Aorta (tissue), 5 donors: ENCODE measurements at regions not wholly inside any gene's neighbourhood (a gene's known extent, or its start where the extent isn't known, plus 50 kb on each side); places are given as distances from the start of the nearest gene placed in this dataset.

ENCODE experiments used
- ATAC-seq: fragments of 200-7000 bp; cut with Tn5 transposase; one replicate; pipeline ENCODE4 v1.9.1; 2022; ENCODE audit warnings: moderate library complexity; ENCODE audit not compliant: low FRiP score
- DNase-seq, 2 donors: peaks; one replicate each; pipeline ENCODE4 v3.0.0-alpha.2; 2020
- H3K27ac ChIP-seq, 2 donors: one replicate each; pipeline ENCODE4 v1.5.1; 2013; ENCODE audit warnings: low read length in 2 of 2, mild to moderate bottlenecking in 2 of 2, moderate library complexity in 2 of 2, control low read depth in 1 of 2, inconsistent platforms in 1 of 2, low read depth in 1 of 2
- H3K27me3 ChIP-seq, 2 donors: one replicate each; pipeline ENCODE4 v1.6.1; 2013; ENCODE audit warnings: control low read depth in 1 of 2, low read length in 1 of 2, mild to moderate bottlenecking in 1 of 2, moderate library complexity in 1 of 2; ENCODE audit not compliant: insufficient read depth in 2 of 2, control insufficient read depth in 1 of 2
- H3K36me3 ChIP-seq, 2 donors: one replicate each; pipeline ENCODE4 v1.6.1; 2013; ENCODE audit warnings: control low read depth in 1 of 2, low read length in 1 of 2, mild to moderate bottlenecking in 1 of 2; ENCODE audit not compliant: insufficient read depth in 2 of 2, control insufficient read depth in 1 of 2
- H3K4me1 ChIP-seq, 2 donors: one replicate each; pipeline ENCODE4 v1.6.1; 2013; ENCODE audit warnings: low read length in 2 of 2, control low read depth in 1 of 2, mild to moderate bottlenecking in 1 of 2, moderate library complexity in 1 of 2; ENCODE audit not compliant: insufficient read depth in 2 of 2, control insufficient read depth in 1 of 2
- H3K4me3 ChIP-seq, 2 donors: one replicate each; pipeline ENCODE4 v1.5.1; 2013; ENCODE audit warnings: low read length in 2 of 2, control low read depth in 1 of 2, mild to moderate bottlenecking in 1 of 2
- H3K9me3 ChIP-seq: one replicate; pipeline ENCODE4 v1.6.1; 2013; ENCODE audit warnings: mild to moderate bottlenecking, low read length; ENCODE audit not compliant: control insufficient read depth
- WGBS, 2 donors: extraction: QIAGEN DNeasy Blood & Tissue Kit; methylation state at CpG; one replicate each; pipeline ENCODE4 v1.1.7; 2013; 5-methylcytosine and 5-hydroxymethylcytosine counted together
- intact Hi-C, 2 donors: fragments of 100-400 bp; cut with DNase I; formaldehyde crosslinking; loops; one replicate each; pipeline versions ENCODE4 v1.14.2 to v1.15.0; 2022
- donor health status: healthy with polysubstance abuse.
- donor health status: Bipolar disorder and iron deficiency.
- donor health status: DM: no; HTN: no; CAD: no.
- donor health status: DM: no; HTN: no; CAD: no.
- donor health status: DM: yes; HTN: yes; CAD: no.

DNA sequence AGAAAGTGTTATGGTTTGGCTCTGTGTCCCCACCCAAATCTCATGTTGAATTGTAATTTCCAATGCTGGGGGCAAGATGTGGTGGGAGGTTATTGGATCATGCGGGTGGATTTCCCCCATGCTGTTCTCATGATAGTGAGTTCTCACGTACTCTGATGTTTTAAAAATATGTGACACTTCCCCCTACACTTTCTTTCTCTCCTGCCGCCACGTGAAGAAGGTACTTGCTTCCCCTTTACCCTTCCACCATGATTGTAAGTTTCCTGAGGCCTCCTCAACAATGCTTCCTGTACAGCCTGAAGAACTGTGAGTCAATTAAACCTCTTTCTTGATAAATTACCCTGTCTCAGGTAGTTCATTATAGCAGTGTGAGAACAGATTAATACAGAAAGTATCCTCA, 150.8 kb downstream of the TMEM200A start:
- intact Hi-C loops = no loop called here

DNA sequence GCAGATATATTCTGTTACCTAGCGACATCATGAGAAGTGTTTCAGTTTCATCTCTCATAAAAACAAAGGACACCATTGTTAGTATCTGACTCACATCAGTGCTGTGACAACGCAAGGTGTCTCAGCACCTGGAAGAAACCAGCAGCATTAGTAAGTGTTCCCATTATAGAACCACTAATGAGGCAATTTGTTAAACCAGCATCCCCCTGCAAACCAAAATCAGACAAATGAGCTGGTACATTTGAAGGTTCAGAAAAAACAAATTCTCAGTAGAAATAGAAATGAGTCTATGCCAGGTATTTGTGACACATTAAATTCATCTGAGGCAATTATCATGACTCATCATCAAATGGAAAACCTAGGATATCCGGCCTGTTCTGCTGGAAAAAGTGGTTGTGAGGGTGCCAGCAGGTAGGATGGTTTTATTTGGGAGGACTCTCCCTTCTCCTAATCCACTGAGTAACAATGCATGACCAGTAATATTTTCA, 151.7 kb downstream of the TMEM200A start:
- H3K27ac ChIP-seq = no peak overlapping the region
- ATAC-seq = no peak
- 80 to 87% methylated on average over 3 of the region's 3 CpGs for whole genome bisulfite sequencing, 2 donors
- no peaks in the 10 kb centered on the region for H3K27me3 ChIP-seq
- H3K36me3 ChIP-seq = no peaks in the 10 kb centered on the region
- H3K4me3 ChIP-seq = no peak overlapping the region
- no peaks in the 10 kb centered on the region for H3K9me3 ChIP-seq
- intact Hi-C loops = no loop called here
- DNase-seq = no peak
- H3K4me1 ChIP-seq = no peaks in the 10 kb centered on the region

More for the DNA sequence above, 150.8 kb downstream of the TMEM200A start:
- Histone ChIP-seq H3K9me3 (no peaks in the 10 kb centered on the region), H3K4me1 (no peaks in the 10 kb centered on the region), H3K36me3 (no peaks in the 10 kb centered on the region), H3K4me3 (no peak overlapping the region), H3K27ac (no peak overlapping the region), H3K27me3 (no peaks in the 10 kb centered on the region)
- ATAC-seq (no peak), DNase-seq (no peak)
- WGBS, 2 donors = 84 to 91% methylated on average over 4 of the region's 4 CpGs

DNA sequence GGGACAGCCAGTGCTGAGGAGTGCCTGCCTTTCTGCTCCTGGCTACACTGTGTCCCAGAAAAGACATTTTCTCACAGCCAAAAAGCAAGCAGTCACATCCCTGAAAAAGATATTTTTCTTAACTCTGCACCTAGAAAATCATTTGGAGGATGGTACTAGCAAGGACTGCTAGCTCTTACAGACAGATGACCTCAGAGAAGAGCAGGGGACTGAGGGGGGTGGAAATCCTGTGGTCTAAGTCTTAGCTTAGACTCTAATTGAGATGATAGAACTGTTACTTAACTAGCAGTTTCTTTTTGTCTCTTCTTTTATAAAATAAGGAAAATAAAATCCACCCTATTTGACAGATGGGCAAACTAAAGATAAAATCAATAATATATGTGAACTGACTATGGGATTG, 152.8 kb downstream of the TMEM200A start:
- H3K27me3 ChIP-seq = no peaks in the 10 kb centered on the region
- no peak overlapping the region for H3K27ac ChIP-seq
- H3K4me3 ChIP-seq = no peak overlapping the region
- DNase-seq = no peak
- intact Hi-C loops = no loop called here
- no peak for ATAC-seq
- H3K4me1 ChIP-seq = no peaks in the 10 kb centered on the region
- H3K36me3 ChIP-seq = no peaks in the 10 kb centered on the region
- no peaks in the 10 kb centered on the region for H3K9me3 ChIP-seq

DNA sequence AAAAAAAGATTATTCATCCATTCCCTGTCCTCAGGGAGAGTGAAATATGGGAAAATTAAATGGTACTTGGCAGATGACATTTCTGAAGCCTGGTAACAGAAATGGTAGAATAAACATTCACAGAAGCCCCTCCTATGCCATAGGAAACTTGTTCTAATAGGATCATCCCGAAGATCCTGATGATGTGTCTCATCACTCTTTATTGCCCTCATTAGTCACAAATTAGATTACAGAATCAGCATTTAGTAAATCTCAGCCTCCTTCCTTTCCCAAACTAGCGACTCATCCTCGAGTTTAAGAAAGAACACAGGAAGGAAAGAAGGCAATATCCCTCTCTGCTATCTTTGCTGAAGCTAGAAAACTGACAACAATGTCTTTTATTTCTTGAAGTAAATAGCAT, 154.4 kb downstream of the TMEM200A start:
- no peak for DNase-seq
- ATAC-seq = no peak
- intact Hi-C loops = no loop called here

DNA sequence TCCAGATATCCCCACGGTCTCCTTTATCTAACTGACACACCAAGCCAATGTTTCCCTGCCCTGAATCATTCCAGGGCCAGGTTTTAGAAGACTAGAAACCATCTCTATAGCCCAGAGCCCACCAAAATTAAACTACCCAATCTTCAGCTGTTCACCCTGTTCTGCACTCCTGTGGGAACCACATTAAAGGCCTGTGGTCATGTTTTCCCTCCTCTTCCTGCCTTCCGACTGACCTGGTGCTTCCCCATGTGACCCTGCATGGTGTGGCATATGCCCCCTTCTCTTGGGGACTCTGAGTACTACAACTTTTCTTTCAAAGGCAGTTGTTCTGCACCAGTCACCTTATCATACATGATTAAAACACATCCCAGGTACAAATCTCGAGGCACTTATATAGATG, 155.0 kb downstream of the TMEM200A start:
- no peak overlapping the region for H3K4me3 ChIP-seq
- no peaks in the 10 kb centered on the region for H3K9me3 ChIP-seq
- no peak overlapping the region for H3K27ac ChIP-seq
- ATAC-seq (no peak), DNase-seq (no peak)
- intact Hi-C loops = no loop called here
- WGBS, 2 donors = 59 to 61% methylated on average over 3 of the region's 3 CpGs
- H3K36me3 ChIP-seq = no peaks in the 10 kb centered on the region
- H3K4me1 ChIP-seq = no peaks in the 10 kb centered on the region
- H3K27me3 ChIP-seq = no peaks in the 10 kb centered on the region

More for the DNA sequence above, 154.4 kb downstream of the TMEM200A start:
- H3K4me1 ChIP-seq = no peaks in the 10 kb centered on the region
- H3K27ac ChIP-seq = no peak overlapping the region
- no peak overlapping the region for H3K4me3 ChIP-seq
- no peaks in the 10 kb centered on the region for H3K9me3 ChIP-seq
- WGBS, 2 donors = 80 to 81% methylated on average over 3 of the region's 3 CpGs
- H3K36me3 ChIP-seq = no peaks in the 10 kb centered on the region
- H3K27me3 ChIP-seq = no peaks in the 10 kb centered on the region

DNA sequence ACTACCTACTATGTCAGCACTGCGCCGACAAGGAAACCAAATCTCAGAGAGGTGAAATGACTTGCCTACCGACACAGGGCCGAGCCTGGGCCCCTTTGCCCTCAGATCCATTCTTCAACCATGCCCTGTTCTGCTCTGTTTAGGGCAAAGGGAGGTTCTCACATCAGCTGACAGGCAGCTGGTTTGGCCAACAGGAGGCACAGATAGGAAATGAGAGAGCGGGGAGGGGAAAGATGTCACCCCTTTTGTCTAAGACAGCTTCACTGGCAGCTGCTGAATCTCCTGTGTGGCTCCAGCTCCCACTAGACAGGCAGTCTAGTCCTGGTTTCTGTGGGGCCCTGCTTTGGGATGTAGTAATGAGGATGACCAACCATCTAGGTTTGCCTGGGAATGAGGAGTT, 158.7 kb downstream of the TMEM200A start:
- H3K9me3 ChIP-seq = peaks cover 2% of the 10 kb centered on the region
- ATAC-seq (no peak), DNase-seq (no peak)
- H3K4me1 ChIP-seq = no peaks in the 10 kb centered on the region
- H3K27me3 ChIP-seq = no peaks in the 10 kb centered on the region
- intact Hi-C loops = no loop called here
- no peak overlapping the region for H3K27ac ChIP-seq
- H3K4me3 ChIP-seq = no peak overlapping the region
- no peaks in the 10 kb centered on the region for H3K36me3 ChIP-seq
- 89 to 92% methylated on average over 5 of the region's 5 CpGs for WGBS, 2 donors

DNA sequence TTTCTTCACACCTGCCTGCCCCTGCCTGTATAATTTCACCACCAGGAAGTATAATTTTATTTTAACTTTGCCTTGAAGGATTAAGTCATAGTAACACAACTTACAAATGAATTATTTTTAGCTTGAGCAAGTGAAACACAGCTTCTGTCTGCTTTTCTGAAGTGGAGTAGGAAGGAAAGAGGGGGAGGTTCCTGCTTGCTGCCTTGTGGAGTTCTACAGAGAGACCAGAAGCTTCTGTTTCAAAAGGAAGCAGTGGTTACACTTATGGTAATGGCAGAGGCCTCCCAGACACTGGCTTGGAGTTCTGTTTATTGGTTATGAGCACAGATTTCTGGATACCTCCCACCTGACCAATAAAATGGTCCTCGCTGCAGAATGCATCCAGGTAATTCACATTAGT, 159.6 kb downstream of the TMEM200A start:
- no peaks in the 10 kb centered on the region for H3K36me3 ChIP-seq
- H3K27ac ChIP-seq = no peak overlapping the region
- DNase-seq (no peak), ATAC-seq (no peak)
- H3K4me3 ChIP-seq = no peak overlapping the region
- intact Hi-C loops = no loop called here
- no peaks in the 10 kb centered on the region for H3K4me1 ChIP-seq
- no peaks in the 10 kb centered on the region for H3K27me3 ChIP-seq
- 92% methylated on average over 1 of the region's 1 CpG for WGBS, 2 donors
- peaks cover 2% of the 10 kb centered on the region for H3K9me3 ChIP-seq

DNA sequence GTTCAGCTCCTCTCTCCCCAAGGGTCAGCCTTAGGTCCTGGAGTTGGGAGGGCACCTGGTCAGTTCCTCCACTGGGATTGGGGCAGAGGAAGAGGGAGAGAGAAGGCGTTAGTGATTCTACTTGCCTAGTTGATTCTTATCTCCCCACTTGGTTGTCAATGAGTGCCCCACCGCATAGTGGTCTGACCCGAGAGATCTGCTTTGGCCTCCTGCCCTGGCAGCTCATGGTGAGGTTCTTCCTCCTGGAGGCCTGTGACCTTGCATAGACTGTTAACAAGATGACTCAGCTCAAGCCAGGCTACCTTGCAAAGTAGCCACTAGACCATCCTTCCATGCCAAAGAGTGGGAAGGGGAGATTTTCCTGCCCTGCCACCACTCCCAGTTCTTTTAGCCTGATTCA, 160.6 kb downstream of the TMEM200A start:
- Histone ChIP-seq H3K27ac (no peak overlapping the region), H3K36me3 (no peaks in the 10 kb centered on the region), H3K9me3 (peaks cover 2% of the 10 kb centered on the region), H3K4me1 (no peaks in the 10 kb centered on the region), H3K4me3 (no peak overlapping the region), H3K27me3 (no peaks in the 10 kb centered on the region)
- 80 to 81% methylated on average over 3 of the region's 3 CpGs for WGBS, 2 donors
- ATAC-seq = no peak
- DNase-seq = no peak
- intact Hi-C loops = no loop called here

DNA sequence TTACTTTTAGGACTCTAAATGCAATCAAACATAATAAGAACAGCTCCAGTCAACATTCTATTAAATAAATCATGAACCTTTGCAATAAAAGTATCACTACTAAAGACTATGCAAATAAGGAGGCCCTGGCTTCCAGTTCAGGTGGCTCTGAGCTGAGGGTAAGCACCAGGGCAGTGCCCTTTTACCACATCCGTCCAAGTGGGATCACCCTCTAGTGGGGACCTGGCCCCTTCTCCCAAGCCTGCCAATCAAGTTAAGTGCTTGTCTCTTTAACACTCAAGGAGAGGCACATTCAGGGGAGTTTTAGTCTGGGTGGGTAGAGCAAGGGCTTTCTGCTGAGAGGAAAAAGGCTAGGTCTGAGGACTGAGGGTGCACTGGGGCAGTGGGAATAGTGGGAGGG, 161.4 kb downstream of the TMEM200A start:
- no peak for ATAC-seq
- intact Hi-C loops = no loop called here
- Histone ChIP-seq H3K27ac (no peak overlapping the region), H3K36me3 (no peaks in the 10 kb centered on the region), H3K27me3 (no peaks in the 10 kb centered on the region), H3K4me1 (no peaks in the 10 kb centered on the region), H3K9me3 (peaks cover 2% of the 10 kb centered on the region), H3K4me3 (no peak overlapping the region)
- DNase-seq = no peak
- WGBS, 2 donors = 34 to 85% methylated on average over 1 of the region's 1 CpG
